Sciatic nerve (tissue), 2 donors: ENCODE measurements at regions not wholly inside any gene's neighbourhood (a gene's known extent, or its start where the extent isn't known, plus 50 kb on each side); places are given as distances from the start of the nearest gene placed in this dataset.

Source experiments
- ATAC-seq: fragments of 200-7000 bp; cut with Tn5 transposase; one replicate; pipeline ENCODE4 v1.9.1; 2020; ENCODE audit warnings: mild to moderate bottlenecking, moderate library complexity
- DNase-seq: peaks from one replicate; pipeline ENCODE4 v3.0.0-alpha.2; 2020; ENCODE audit warnings: low spot score
- intact Hi-C: fragments of 100-400 bp; cut with DNase I; formaldehyde crosslinking; loops from one replicate; pipeline ENCODE4 v1.14.2; 2022
- donor health status: DM: no; HTN: no; CAD: no.
- donor health status: DM: no; HTN: no; CAD: no.

DNA sequence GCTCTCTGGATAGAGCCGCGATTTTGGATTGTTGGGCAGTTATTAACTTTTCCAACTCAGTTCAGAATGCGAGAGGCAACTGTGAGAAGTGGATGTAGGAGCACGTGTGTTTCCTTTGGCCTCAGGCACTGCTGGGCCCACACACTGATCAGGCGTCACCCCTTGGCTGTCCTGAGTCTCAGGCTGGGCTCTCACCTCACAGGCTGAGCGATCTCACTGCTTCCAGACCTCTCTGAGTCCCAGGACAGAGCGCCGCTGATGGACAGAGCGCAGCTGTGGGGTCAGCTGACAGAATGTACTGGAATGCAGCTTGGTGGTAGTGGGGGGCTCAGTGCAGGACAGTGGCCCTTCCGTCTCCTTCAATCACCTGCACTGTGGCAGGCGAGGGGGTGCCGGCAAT lies 516.2 kb downstream of the TBC1D22A start:
- ATAC-seq (peak; percentile 65), DNase-seq (no peak)
- intact Hi-C loops: no loop called here

DNA sequence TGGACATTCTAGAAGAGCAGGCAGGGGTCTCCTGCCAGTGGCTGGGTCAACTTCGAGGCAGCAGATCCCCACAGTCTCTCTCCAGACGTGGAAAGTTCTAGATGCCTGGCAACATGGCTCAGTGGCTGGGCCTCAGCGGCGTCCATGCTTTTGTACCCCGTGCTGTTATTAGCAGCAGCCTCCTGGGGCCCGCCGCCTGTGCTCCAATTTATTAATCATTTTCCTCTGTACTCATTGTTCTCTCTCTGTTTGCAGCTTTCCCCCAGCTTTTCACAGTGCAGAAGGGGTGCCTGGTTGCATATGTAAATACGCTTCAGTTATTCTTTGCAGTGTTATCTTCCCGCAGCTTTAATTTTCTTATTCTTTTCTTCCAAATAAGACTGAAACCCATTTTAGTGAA lies 515.1 kb downstream of the TBC1D22A start:
- DNase-seq: no peak
- no peak for ATAC-seq
- intact Hi-C loops: no loop called here

DNA sequence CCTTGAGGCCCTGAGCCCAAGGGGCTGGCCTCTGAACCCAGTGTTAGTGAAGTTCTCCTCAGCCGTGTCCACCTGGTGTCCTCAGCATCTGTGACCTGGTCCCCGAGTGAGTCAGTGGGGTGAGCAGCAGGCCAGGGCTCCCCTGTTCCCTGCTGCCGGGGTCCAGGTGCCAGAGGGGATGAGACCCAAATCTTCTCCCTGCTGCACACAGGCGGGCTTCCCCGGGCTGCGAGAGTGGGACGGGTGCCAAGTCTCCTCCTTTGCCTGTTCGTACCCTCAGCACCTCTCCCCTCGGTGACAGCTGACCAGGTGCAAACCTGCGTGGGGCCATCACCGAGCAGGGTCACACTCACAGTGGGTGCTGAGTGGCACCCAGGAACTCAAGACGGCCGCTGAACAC lies 514.5 kb downstream of the TBC1D22A start:
- no peak for ATAC-seq
- intact Hi-C loops: no loop called here
- no peak for DNase-seq

DNA sequence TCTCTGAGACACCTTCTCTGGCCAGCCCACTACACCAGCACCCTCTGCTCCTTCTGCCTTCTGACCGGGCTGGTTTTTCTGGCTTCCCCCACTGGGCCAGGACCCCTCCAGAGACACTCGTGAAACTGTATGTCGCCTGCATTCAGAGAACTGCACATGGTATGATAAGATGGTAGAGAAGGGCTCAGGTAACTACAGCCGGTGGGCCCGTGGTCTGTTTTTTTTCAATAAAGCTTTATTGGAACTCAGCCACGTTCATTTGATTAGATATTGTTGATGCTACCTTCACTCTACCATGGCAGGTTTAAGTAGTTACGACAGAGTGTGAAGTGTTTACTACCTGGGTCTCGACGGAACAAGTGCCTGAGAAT lies 514.0 kb downstream of the TBC1D22A start:
- ATAC-seq: no peak
- no peak for DNase-seq
- intact Hi-C loops: no loop called here

DNA sequence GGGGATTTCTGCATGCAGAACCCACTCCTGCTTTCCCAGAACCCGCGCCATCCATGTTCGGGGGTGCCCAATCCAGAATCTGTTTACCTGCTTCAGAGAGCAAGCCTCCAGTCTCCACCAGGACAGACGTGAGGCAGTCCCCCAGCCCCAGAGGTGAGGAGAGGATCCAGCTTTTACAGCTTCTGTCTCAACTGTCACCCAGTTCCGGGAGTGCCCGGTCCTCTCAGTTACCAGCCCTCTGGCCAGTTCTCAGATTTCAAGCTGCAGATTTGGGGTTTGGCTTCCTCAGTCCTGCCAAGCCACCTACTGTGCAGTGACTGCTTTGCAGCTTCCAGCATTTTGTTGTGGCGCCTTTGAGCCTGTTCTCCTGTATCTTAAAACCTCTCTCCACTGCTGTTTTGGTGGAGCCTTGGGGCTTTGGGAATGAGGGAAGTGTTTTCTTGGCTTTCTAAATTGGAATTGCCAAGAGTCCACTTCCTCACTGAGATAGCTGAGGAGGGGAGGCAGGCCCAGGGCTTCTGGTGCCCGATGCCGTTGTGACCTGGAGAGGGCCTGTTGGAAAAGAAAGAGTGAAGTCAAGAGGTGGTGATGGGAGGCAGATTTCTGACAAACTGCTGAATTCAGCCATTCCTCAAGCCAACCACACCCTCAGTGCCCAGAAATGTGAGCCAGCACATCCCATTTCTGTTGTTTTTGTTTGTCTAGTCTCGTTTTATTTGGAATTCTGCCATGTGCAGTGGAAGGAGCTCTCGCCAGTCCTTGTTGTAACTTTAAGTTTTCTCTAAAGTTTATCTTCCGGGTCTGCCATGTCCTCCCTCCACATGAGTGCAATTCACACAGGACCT lies 513.4 kb downstream of the TBC1D22A start:
- no peak for DNase-seq
- intact Hi-C loops: no loop called here

DNA sequence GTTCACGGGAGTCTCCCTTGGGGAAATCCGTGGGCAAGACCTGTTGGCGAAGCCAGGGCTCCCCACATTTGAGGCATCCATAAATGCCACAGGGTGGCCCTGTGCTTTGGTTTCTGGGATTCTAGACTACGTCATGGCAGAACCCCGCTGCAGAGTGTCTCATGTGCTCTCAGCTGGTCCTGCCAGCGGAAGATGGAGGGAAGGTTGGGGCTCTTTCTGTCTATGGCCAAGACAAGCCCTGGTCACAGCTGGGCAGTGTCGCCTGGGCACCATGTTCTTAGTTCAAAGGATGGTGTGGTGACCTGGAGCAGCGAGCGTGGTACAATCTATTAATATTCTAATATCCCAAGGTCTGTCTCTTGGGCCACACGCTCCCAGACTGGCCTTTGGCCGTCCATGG lies 511.7 kb downstream of the TBC1D22A start:
- DNase-seq: no peak
- intact Hi-C loops: no loop called here
- no peak for ATAC-seq

More for the DNA sequence above, 513.4 kb downstream of the TBC1D22A start:
- ATAC-seq: peak; percentile 45

DNA sequence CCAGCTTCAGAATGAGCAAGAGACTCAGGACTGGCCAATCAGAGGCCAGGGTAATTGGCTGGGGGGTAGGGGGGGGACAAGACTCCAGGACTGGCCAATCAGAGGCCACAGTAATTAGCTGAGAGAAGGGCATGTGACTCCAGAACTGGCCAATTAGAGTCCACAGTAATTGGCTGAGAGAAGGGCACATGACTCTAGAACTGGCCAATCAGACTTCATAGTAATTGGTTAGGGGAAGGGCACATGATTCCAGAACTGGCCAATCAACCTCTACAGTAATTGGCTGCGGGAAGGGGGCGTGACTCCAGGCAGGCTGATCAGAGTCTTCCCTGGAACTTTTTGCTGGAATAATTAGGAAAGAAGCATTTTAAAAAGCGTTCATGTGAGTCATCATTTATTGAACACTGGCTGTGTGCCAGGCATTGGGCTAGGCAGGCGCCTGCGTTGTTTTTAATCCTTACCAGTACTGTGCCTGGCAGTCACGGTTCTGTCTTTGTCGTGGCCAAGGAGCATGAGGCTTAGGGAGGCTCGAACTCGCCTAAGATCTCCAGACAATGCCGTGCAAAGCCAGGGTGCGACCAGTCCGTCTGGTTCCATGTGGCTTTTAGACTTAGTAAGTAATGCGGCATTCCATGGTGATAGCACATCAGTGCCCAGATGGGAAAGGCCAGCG lies 508.1 kb downstream of the TBC1D22A start:
- ATAC-seq: no peak
- intact Hi-C loops: no loop called here
- DNase-seq: no peak

DNA sequence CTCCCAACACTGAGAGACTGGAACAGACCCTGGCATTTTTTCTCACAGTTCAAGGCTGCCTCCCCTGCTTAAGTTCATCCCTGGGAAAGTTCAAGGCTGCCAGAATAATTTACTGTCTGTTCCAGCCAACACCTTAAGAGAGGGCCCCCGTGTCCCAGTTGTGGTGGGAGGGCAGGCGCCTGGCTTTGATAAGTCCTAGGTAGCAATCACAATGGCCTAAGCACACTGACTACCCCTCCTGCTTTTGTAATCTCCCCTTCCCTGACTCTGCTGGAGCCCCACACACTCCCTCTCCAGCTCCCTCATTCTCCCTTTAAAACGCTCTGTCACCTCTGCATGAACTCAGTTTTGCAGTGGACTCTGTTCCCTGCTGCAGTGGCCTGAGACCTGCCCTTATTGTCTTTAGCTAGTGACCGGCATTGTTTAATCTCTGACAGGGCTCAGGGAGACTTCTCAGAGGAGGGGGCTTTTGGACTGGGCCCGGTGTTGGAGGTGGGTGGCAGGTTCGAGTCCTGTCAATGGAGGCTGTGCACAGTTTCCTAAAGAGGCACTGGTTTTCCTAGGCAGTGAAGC lies 507.2 kb downstream of the TBC1D22A start:
- ATAC-seq (no peak), DNase-seq (no peak)
- intact Hi-C loops: no loop called here

DNA sequence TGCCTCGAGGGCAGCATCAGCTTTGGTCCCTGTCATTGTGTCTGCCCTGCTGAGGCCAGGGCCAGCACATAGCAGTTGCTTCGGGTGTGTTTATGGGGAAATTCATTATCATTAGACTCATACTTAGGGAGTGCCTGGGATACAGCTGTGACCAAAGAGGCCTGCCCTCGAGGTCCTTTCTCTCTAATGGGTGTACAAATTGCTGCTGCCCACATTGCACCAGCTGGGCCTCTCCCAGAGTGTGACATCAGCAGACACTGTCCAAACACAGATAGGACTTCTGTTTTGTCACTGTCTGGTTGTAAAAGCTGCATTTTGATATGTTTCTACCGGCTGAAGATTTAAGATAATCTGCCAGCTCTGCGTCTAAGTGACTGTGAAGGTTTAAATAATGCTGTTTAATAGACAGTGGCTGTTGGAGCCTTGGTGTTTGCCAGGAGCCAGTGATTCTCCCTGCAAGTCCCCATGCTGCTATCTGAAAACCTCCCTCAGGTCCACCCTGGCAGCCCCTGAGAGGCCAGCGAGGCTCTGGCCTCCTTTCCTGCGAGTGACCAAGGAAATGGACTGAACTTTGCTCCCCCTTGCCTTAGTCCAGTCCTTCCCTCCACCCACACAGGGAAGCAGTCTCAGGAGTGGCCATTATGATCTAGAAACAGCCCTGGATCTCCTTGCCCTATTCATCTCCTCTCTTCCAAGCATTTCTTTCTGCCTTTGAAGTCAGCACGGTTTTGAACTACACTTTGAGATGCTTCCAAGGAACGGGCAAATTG lies 505.2 kb downstream of the TBC1D22A start:
- ATAC-seq: no peak
- no peak for DNase-seq
- intact Hi-C loops: no loop called here

DNA sequence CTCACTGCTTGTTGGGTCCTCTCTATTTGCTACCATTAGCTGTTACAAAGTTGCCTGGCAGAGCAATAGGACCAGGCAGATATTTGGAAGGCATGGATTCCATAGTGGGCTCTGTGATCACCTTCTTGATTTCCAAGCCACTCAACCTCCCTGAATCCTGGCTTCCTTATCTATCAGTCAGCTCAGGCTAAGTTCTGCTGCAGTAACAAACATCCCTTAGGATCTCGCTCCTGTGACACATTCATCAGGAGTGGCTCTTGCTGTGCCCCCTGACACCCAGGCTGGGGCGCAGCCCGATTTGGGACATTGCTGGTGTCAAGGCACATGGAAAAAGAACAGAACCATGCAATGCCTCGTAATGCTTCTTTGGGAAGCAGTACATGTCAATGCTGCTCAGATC lies 503.9 kb downstream of the TBC1D22A start:
- ATAC-seq (no peak), DNase-seq (no peak)
- intact Hi-C loops: no loop called here

DNA sequence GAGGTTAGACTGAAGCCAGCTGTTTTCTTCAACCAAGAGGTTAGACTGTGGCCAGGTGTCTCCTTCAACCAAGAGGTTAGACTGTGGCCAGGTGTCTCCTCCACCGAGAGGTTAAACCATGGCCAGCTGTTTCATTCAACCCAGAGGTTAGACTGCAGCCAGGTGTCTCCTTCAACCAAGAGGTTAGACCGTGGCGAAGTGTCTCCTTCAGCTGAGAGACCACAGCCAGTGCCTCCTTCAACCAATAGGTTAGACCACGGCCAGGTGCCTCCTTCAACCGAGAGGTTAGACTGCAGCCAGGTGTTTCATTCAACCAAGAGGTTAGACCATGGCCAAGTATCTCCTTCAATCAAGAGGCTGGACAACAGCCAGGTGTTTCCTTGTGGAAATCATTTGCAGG lies 498.1 kb downstream of the TBC1D22A start:
- intact Hi-C loops: no loop called here
- DNase-seq (peak; percentile 18), ATAC-seq (no peak)

DNA sequence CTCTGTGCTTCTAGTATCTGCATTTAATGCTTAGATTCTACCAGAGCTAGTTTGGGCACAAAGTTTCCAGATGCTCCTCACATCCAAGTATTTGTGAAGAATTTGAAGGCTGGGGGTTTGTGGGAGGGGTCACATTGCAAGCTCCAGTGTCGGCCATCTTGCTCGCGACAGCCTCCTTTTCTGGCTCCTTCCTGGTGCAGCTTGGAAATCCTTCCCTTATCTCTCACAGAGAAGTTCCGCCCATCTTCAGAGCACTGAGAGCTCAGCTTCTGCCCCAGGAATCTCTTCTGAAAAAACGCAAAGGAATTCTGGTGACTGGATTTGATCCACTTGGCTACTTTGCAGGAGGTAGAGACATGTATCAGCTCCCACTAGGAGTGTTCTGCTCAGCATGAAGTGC lies 497.5 kb downstream of the TBC1D22A start:
- DNase-seq (no peak), ATAC-seq (no peak)
- intact Hi-C loops: no loop called here

DNA sequence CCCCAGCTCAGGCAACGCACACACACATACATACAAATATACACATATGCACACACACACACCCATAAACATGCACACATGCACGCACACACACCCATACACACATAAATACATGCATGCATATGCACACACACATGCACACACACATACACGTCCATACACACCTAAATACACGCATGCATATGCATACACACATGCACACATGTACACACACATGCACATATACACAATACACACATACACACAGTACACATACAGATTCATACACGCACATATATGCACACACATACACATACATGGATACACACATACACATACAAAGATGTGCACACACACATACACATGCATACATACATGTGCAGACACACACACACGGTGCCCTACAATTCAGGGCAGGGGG lies 496.6 kb downstream of the TBC1D22A start:
- intact Hi-C loops: no loop called here
- DNase-seq (no peak), ATAC-seq (no peak)

DNA sequence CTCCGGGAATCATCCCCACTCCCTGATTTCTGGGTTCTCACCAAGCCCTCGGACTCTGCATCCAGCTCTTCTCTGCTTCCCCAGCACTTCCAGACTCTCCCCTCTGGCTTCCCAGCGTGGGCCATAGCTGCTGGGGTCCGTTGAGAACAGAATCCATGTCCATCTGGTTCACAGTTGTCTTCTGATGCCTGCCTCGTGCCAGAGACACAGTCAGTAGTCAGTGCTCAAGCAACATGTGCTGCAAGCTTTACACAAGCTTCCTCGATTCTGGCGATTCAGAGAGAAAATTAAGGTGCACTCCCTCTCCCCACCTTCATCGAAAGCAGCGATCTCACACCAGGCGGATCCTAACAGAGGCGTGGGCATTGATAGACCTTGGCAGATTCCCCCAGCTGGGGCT lies 495.5 kb downstream of the TBC1D22A start:
- no peak for ATAC-seq
- DNase-seq: no peak
- intact Hi-C loops: no loop called here

DNA sequence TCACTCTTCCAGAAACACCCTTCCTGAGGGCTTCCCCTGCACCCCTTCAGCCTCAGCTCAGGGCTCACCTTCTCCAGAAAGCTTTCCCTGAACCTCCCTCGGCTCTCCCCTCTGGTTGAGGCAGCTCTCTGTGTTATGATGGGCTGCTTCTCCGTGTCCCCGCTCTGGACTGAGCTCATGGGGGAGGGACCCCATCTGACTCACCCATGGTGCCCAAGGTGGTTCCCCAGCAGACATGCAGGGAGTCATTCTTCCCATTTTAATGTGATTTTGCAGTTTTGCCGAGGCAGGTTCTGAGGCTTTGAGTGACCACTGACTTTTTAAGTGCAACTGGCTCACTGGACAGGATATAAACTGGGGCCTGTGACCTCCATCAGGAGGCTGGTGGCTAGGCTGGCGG lies 495.1 kb downstream of the TBC1D22A start:
- no peak for DNase-seq
- intact Hi-C loops: no loop called here
- no peak for ATAC-seq

DNA sequence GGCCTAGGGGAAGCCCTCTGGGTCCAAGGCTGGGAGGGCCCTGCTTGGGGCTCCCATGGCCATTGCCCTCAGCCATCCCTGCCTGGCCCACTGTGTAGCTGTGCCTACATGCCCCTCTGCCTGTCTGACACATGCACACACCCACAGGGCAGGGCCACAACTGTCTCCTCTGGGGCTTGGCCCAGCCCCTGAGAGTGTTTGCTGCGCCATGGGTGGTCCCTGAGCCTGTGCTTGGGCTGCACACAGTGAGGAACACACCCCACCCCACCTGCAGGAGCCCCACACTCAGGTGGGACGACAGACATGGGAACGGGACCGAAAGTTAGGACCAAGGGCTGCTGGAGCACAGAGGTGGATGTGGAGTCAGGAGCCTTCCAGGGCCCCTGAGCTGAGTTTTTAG lies 489.5 kb downstream of the TBC1D22A start:
- no peak for ATAC-seq
- DNase-seq: no peak
- intact Hi-C loops: no loop called here

DNA sequence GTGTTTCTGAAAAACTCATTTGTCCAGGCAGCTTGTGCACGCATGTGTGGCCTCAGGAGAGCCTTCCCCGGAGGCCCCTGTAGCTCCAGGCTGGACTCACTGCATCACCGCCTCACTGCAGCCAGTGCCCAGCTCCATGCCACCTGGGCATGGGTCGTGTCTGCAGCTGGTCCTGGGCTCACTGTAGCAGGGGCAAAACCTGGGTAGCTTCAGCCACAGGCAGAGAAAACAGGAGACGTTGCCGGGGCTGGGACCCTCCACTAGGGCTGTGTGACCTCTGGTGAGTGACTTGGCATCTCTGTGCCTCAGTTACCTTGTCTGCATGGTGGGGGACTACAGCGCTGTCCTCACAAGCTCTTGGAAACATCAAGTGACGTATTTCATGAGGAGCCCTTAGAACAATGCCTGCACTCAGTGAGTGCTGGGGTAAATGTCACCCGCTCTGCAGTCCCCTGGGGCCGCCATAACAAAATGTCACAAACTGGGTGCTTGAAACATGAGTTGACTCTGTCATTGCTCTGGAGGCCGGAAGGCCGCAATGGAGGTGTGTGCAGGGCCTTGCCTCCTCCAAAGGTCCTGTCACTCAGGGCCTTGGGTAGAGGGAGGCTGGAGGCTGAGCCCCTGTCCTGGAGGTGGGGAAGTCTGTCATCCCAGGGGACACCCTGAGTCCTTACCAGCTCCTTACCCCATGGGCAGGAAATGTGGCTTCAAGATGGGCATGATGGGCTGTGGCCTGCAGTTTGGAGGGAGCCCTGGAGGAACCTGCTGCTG lies 488.7 kb downstream of the TBC1D22A start:
- intact Hi-C loops: no loop called here
- ATAC-seq: no peak
- DNase-seq: no peak

DNA sequence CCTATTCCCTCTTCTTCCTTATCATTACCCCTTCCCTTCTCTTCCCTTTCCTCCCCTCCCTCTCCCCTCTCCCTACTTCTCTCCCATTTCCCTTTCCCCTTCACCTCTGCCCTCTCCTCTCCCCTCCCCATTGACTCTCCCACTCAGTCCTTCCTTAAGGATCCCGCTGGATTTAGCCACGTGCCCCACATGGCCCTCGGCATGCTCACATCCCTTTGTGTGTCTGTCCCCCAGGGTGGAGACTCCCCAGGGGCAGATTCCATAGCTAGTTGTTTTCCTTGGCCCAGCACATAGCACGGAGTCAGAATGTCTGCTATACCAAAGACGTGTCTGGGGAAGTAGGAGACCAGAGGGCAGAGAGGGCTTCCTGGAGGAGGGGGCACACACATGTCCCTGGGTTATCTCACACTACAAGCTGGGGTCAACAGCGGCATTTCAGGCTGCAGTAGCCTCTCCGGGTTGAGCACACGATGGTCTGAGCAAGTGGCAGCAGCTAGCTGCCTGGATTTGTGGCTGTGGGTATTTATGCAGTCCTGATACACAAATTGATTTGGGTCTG lies 487.0 kb downstream of the TBC1D22A start:
- intact Hi-C loops: no loop called here
- ATAC-seq: no peak
- DNase-seq: no peak

DNA sequence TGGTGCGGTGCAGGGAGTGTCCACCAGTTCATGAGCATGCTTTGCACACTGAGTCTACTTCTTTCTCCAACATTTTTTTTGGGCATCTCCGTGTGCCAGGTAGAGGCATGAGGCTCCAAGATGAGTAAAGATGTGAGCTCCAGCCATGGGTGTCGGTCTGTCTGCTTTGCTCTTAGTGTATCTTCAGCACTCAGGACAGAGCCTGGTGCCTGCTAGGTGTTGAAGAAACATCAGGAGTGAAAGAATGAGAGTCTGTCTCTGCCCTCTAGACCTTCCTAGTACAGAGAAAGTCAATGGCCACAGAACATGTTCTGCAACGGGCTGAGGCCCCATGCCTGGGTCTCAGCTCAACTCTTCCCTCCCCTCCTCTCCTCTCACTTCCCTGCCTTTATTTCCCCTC lies 486.5 kb downstream of the TBC1D22A start:
- no peak for ATAC-seq
- intact Hi-C loops: no loop called here

More for the DNA sequence above, 486.5 kb downstream of the TBC1D22A start:
- no peak for DNase-seq
